SH-SY5Y (cell line): ENCODE measurements at regions not wholly inside any gene's neighbourhood (a gene's known extent, or its start where the extent isn't known, plus 50 kb on each side); places are given as distances from the start of the nearest gene placed in this dataset.

Experiments
- GATA2 ChIP-seq: IDR thresholded peaks from 2 replicates; pipeline ENCODE4 v1.6.1; 2011; ENCODE audit warnings: mild to moderate bottlenecking, low read depth, low read length
- GATA3 ChIP-seq: IDR thresholded peaks from 2 replicates; pipeline ENCODE4 v1.6.1; 2011; ENCODE audit warnings: low read depth, mild to moderate bottlenecking, low read length, moderate library complexity

DNA sequence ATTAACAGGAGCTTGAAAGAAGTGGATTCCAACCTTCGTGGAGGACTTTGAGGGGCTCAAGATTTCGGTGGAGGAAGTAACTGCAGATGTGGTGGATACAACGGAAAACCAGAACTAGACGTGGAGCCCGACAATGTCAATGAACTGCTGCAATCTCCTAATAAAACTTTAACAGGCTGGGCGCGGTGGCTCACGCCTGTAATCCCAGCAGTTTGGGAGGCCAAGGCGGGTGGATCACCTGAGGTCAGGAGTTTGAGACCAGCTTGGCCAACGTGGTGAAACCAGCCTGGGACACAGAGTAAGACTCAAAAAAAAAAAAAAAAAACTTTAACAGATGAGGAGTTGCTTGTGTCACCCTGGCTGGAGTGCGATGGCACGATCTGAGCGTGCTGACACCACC, 477.8 kb upstream of the MKI67 start:
- TF ChIP-seq GATA2 = no peak
- no peak for TF ChIP-seq GATA3
